Gastrocnemius medialis (tissue), 4 donors: ENCODE measurements at regions not wholly inside any gene's neighbourhood (a gene's known extent, or its start where the extent isn't known, plus 50 kb on each side); places are given as distances from the start of the nearest gene placed in this dataset.

ENCODE experiments used
- ATAC-seq, 2 donors: fragments of 150-250 bp; one replicate each; pipeline ENCODE4 v1.9.1; 2016
- DNase-seq, 2 donors: peaks; one replicate each; pipeline ENCODE4 v3.0.0-alpha.2; 2019
- H3K27ac ChIP-seq, 4 donors: fragments of 200-600 bp; sonication (generic); 1 replicate in 1 of 4; 2 replicates in 3 of 4; pipeline ENCODE4 v1.5.1; 2016 to 2018; ENCODE audit warnings: mild to moderate bottlenecking in 2 of 4, moderate library complexity in 1 of 4
- H3K27me3 ChIP-seq, 3 donors: fragments of 200-600 bp; sonication (generic) in 2 of 3; 1 replicate in 1 of 3; 2 replicates in 2 of 3; pipeline versions ENCODE4 v1.5.1 to v1.6.0; 2016 to 2019; ENCODE audit warnings: mild to moderate bottlenecking in 1 of 3, moderate library complexity in 1 of 3
- H3K36me3 ChIP-seq, 2 donors: fragments of 200-600 bp; sonication (generic) in 1 of 2; one replicate each; pipeline ENCODE4 v1.5.1; 2017 to 2018
- H3K4me1 ChIP-seq, 2 donors: fragments of 200-600 bp; sonication (generic) in 1 of 2; one replicate each; pipeline ENCODE4 v1.5.1; 2016 to 2017; ENCODE audit warnings: mild to moderate bottlenecking in 2 of 2
- H3K4me3 ChIP-seq, 4 donors: fragments of 200-600 bp; sonication (generic) in 3 of 4; 1 replicate in 1 of 4; 2 replicates in 3 of 4; pipeline ENCODE4 v1.5.1; 2016 to 2019; ENCODE audit warnings: mild to moderate bottlenecking in 2 of 4
- H3K9me3 ChIP-seq, 3 donors: fragments of 200-600 bp; sonication (generic) in 2 of 3; 1 replicate in 1 of 3; 2 replicates in 2 of 3; pipeline ENCODE4 v1.5.1; 2016 to 2019
- CTCF ChIP-seq, 5 experiments: fragments of 450-650 bp in 3 of 5; fragments of 200-600 bp in 2 of 5; sonication (generic) in 2 of 5; IDR thresholded peaks in 4 of 5; conservative IDR thresholded peaks in 1 of 5; 1 replicate in 4 of 5; 2 replicates in 1 of 5; pipeline ENCODE4 v1.5.1; 2016 to 2019; ENCODE audit warnings: antibody characterized with exemption in 5 of 5, mild to moderate bottlenecking in 3 of 5, moderate library complexity in 3 of 5
- POLR2A ChIP-seq, 2 donors: fragments of 450-650 bp; IDR thresholded peaks; one replicate each; pipeline ENCODE4 v1.6.1; 2017; ENCODE audit warnings: antibody characterized with exemption in 2 of 2, mild to moderate bottlenecking in 2 of 2, moderate library complexity in 2 of 2
- in situ Hi-C, 4 donors: fragments of 200-750 bp; cut with MboI; loops; one replicate each; pipeline versions ENCODE4 v1.15.0 to v1.8.0; 2017; ENCODE audit warnings: low sequenced_read_pairs in 4 of 4
- intact Hi-C: fragments of 100-400 bp; cut with DNase I; formaldehyde crosslinking; loops from one replicate; pipeline ENCODE4 v1.15.1; 2023; ENCODE audit warnings: low total_unique reads

- TF ChIP-seq CTCF (IDR thresholded peaks at IDR 0.05 in 4 of 5, conservative IDR thresholded peaks at IDR 0.05 in 1 of 5) (no peak), POLR2A (IDR thresholded peaks at IDR 0.05) (no peak)
- Histone ChIP-seq H3K27ac (no peak overlapping the region), H3K36me3 (no peaks in the 10 kb centered on the region), H3K4me3 (no peak overlapping the region), H3K4me1 (no peaks in the 10 kb centered on the region), H3K27me3 (peaks cover 0 to 2% (median 0%) of the 10 kb centered on the region in 3 donors), H3K9me3 (no peaks in the 10 kb centered on the region)
- DNase-seq (no peak), ATAC-seq (no peak)
- intact Hi-C loops, result no loop called here
- in situ Hi-C loops, result loop anchor here in 1 of 4 donors (25.0 kb wide), 1 partner anchor 113 kb away; no protein-coding TSS in a partner anchor
Observed at GRCh38 chr17:55649957-55650597, 72.6 kb downstream of the TMEM100 start.

- TF ChIP-seq CTCF (IDR thresholded peaks at IDR 0.05 in 4 of 5, conservative IDR thresholded peaks at IDR 0.05 in 1 of 5) (no peak), POLR2A (IDR thresholded peaks at IDR 0.05) (no peak)
- Histone ChIP-seq H3K36me3 (no peaks in the 10 kb centered on the region), H3K27ac (no peak overlapping the region), H3K4me1 (no peaks in the 10 kb centered on the region), H3K27me3 (peaks cover 0 to 2% (median 0%) of the 10 kb centered on the region in 3 donors), H3K9me3 (no peaks in the 10 kb centered on the region), H3K4me3 (no peak overlapping the region)
- intact Hi-C loops (no loop called here), in situ Hi-C loops (loop anchor here in 1 of 4 donors (25.0 kb wide), 1 partner anchor 111 kb away; no protein-coding TSS in a partner anchor)
- DNase-seq (no peak), ATAC-seq (no peak)
Observed at GRCh38 chr17:55648086-55648485, 74.6 kb downstream of the TMEM100 start.

GRCh38 chr17:55645361-55645760, 77.3 kb downstream of the TMEM100 start:
- Histone ChIP-seq H3K27me3 (peaks cover 0 to 2% (median 0%) of the 10 kb centered on the region in 3 donors), H3K36me3 (no peaks in the 10 kb centered on the region), H3K4me3 (no peak overlapping the region), H3K9me3 (no peaks in the 10 kb centered on the region), H3K4me1 (no peaks in the 10 kb centered on the region), H3K27ac (no peak overlapping the region)
- no peak for ATAC-seq
- intact Hi-C loops (no loop called here), in situ Hi-C loops (loop anchor here in 1 of 4 donors (25.0 kb wide), 1 partner anchor 108 kb away; no protein-coding TSS in a partner anchor)
- DNase-seq, result no peak
- TF ChIP-seq POLR2A (IDR thresholded peaks at IDR 0.05) (no peak), CTCF (IDR thresholded peaks at IDR 0.05 in 4 of 5, conservative IDR thresholded peaks at IDR 0.05 in 1 of 5) (no peak)

- intact Hi-C loops, result no loop called here
- H3K27me3 ChIP-seq, result peaks cover 0 to 2% (median 0%) of the 10 kb centered on the region in 3 donors
Observed at GRCh38 chr17:55644346-55644745, 78.3 kb downstream of the TMEM100 start.

More at GRCh38 chr17:55644346-55644745, 78.3 kb downstream of the TMEM100 start:
- in situ Hi-C loops, result loop anchor here in 1 of 4 donors (25.0 kb wide), 1 partner anchor 107 kb away; no protein-coding TSS in a partner anchor
- TF ChIP-seq CTCF (IDR thresholded peaks at IDR 0.05 in 4 of 5, conservative IDR thresholded peaks at IDR 0.05 in 1 of 5) (no peak), POLR2A (IDR thresholded peaks at IDR 0.05) (no peak)
- Histone ChIP-seq H3K27ac (no peak overlapping the region), H3K36me3 (no peaks in the 10 kb centered on the region), H3K4me1 (no peaks in the 10 kb centered on the region), H3K4me3 (no peak overlapping the region), H3K9me3 (no peaks in the 10 kb centered on the region)
- DNase-seq (no peak), ATAC-seq (no peak)
